ENCODE measurements at regions not wholly inside any gene's neighbourhood (a gene's known extent, or its start where the extent isn't known, plus 50 kb on each side); places are given as distances from the start of the nearest gene placed in this dataset.
"Not testable (repeated sequence)": the region's sequence is repeated elsewhere in the genome, so short reads cannot be mapped to it uniquely, and the experiment has no call there.

DNA sequence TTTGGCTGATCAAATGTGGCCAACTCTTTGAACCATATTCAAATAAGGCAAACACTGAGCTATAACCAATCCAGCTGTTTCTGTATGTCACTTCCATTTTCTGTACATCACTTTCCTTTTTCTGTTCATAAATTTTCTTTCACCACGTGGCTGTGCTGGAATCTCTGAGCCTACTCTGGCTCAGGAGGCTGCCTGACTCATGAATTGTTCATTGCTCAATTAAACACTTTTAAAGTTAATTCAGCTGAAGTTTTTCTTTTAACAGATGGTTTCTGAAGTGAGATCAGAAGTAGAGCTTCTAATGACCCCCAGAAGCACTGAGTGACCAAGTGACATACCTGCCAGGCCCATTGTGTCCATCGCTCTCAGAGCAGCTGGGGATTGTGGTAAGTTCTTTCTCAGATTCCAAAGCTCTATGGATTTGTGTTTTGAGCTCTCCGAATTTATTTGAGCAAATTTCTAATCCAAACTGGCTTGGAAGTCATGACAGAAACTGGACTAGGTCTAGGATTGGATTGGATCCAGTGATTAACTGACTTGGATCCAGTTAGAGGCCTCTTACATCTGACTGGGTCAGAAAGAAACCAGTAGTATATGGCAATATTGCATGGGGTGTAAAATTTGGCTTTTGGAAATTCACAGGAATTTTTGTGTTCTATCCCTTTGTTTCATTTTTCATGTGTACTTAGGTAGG, 121.2 kb upstream of the BANK1 start:
- no peak for DNase-seq (ENCODE audit: insufficient read length)
- no peak for TF ChIP-seq POLR2AphosphoS5 (IDR thresholded peaks at IDR 0.05; ENCODE audit: low read depth, low read length)
- TF ChIP-seq TAF1 (IDR thresholded peaks at IDR 0.05; ENCODE audit: borderline replicate concordance, low read depth, low read length) = no peak
- TF ChIP-seq POLR2A (IDR thresholded peaks at IDR 0.05; ENCODE audit: low read depth, low read length) = no peak
- FAIRE-seq = no peak

DNA sequence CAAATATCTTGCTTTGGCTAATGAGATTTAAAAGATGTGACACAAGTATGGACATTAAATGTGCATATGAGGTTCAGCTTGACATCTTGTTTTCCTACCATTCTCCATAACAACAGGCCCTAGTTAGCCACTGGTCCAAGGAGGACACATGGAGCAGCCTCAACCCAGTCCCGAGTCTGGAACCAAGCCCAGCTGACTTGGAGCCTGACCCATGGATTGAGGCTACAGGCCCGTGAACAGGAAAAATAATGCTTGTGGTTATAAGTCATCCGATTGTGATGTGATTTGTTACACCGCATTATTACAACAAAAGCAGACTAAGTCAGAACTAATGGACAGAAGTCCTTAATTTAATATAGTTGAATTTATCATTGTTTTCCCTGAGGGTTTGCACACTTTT, 123.2 kb upstream of the BANK1 start:
- FAIRE-seq (no peak), DNase-seq (ENCODE audit: insufficient read length) (no peak)
- no peak for TF ChIP-seq POLR2AphosphoS5 (IDR thresholded peaks at IDR 0.05; ENCODE audit: low read depth, low read length)
- no peak for TF ChIP-seq TAF1 (IDR thresholded peaks at IDR 0.05; ENCODE audit: borderline replicate concordance, low read depth, low read length)
- TF ChIP-seq POLR2A (IDR thresholded peaks at IDR 0.05; ENCODE audit: low read depth, low read length) = no peak

DNA sequence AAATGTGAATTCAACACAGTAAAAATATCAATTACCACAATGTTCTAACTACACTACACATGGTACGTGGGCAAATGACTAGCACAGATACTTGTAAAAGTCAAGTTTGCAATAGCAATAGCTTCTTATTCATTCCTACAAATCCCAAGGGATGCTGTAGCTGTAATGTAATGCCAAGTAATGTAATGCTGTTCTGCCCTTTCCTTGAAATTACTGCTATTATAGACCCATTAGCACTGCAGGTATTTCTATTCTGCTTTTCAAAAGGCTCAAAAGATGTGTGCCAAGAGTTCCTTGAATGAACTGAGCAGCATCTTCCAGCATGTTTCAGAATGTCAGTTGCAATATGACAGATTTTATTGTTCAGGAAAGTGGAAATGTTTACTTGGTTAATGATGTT, 129.9 kb upstream of the BANK1 start:
- FAIRE-seq = no peak
- no peak for DNase-seq (ENCODE audit: insufficient read length)
- TF ChIP-seq POLR2A (IDR thresholded peaks at IDR 0.05; ENCODE audit: low read depth, low read length) = no peak

DNA sequence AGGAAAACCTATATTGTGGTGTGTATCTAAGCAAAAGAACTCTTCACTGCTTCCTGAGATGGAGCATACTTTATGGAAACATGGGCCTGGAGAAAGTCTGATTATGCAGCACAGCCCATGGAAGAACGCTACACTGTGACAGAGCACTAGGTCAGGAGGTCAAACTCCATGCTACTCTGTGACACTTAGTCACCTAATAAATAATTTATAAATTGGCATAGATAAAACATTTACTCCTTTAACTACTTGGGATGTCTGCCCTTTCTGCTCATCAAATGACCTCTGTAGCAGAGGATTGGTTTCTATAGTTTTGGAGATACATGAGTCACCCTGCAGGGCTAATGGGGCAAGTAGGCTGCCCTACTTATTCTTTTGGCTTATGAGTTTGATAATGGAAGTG, 134.7 kb upstream of the BANK1 start:
- TF ChIP-seq TAF1 (IDR thresholded peaks at IDR 0.05; ENCODE audit: borderline replicate concordance, low read depth, low read length) (no peak), POLR2AphosphoS5 (IDR thresholded peaks at IDR 0.05; ENCODE audit: low read depth, low read length) (no peak), POLR2A (IDR thresholded peaks at IDR 0.05; ENCODE audit: low read depth, low read length) (no peak)
- FAIRE-seq = no peak
- no peak for DNase-seq (ENCODE audit: insufficient read length)

DNA sequence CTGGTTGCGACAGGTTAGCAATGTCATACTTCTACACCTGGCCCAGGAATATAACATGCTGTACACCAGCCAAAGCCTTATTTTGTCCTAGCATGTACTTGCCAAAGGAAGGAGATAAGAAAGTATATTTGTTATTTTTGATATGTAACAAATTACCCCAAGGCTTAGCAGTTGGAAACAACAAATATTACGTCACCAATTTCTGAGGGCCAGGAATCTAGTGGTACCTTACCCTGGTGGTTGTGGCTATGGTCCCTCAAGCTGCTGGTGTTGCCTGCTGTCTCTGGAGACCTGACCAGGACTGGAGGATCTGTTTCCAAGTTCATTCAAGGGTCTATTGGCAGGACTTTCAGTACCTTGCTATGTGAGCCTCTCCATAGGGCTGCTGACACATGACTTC, 135.5 kb upstream of the BANK1 start:
- no peak for DNase-seq (ENCODE audit: insufficient read length)
- no peak for TF ChIP-seq POLR2AphosphoS5 (IDR thresholded peaks at IDR 0.05; ENCODE audit: low read depth, low read length)
- no peak for TF ChIP-seq POLR2A (IDR thresholded peaks at IDR 0.05; ENCODE audit: low read depth, low read length)
- TF ChIP-seq TAF1 (IDR thresholded peaks at IDR 0.05; ENCODE audit: borderline replicate concordance, low read depth, low read length) = no peak
- FAIRE-seq = no peak

DNA sequence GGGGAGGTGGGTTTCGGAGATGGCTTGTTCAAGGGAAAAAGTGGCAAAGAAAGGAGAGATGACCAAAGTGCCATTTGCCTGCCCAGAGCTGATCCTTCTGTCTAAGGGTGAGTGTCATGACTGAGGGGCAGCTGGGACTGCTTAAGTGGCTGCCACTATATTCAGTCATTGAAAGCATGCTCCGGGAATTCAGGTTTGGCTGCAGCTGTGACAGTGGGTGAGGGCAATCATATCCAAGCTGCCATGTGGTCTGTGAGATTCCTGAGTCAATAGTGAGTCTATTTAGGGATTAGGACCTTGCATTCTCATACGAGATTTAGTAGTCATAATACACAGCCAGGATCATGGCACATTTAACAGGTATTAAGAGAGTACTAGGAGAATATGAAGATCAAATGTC, 138.8 kb upstream of the BANK1 start:
- FAIRE-seq (no peak), DNase-seq (ENCODE audit: insufficient read length) (no peak)
- TF ChIP-seq POLR2AphosphoS5 (IDR thresholded peaks at IDR 0.05; ENCODE audit: low read depth, low read length) (no peak), TAF1 (IDR thresholded peaks at IDR 0.05; ENCODE audit: borderline replicate concordance, low read depth, low read length) (no peak), POLR2A (IDR thresholded peaks at IDR 0.05; ENCODE audit: low read depth, low read length) (no peak)

DNA sequence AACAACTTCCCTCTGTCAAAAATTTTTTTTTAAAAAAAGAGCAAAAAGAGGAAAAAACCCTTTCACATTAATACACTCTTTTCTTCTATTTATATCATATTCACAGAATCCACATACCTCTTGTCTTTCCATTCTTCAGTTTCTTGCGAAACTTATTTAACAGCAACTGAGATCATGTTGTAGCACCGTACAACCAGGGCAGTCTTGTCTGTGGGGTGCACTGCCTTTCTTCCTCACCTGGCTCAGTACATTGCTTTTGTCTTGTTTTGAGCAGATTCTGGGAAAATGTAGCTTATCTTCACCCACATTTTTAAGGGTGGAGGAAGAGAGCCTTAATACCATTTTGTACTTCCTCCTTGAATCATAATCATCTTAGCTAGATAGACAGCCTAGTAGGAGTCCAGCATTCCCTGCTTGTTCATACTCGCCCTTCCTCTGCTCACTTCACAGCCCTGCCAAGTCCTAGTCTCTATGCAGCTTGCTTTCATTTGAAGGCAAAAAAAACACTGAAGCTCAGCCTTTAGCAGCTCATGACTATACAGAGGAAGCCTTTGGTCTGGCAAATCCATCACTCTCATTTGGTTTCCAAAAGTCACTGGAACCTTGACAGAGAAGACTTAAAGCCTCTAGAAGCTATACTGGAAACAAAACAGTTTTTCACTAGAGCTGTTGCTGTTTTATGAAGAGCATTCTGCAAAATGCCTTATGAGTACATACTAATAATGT, 140.6 kb upstream of the BANK1 start:
- no peak for TF ChIP-seq POLR2A (IDR thresholded peaks at IDR 0.05; ENCODE audit: low read depth, low read length)
- no peak for TF ChIP-seq POLR2AphosphoS5 (IDR thresholded peaks at IDR 0.05; ENCODE audit: low read depth, low read length)
- no peak for TF ChIP-seq TAF1 (IDR thresholded peaks at IDR 0.05; ENCODE audit: borderline replicate concordance, low read depth, low read length)

DNA sequence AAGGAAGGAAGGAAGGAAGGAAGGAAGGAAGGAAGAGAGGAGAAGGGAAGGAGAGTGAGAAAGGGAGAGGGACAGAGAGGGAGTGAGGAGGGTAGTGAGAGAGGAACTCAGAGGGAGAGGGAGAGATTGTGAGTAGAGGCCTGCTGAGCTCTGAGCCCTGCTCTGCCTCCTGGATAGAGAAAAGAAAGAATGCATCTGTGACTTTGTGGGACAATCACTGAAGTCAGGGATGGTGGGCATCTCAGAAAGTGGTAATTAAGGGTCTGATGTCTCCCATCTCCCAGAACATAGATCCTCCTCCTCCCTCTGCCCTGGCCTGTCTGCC, 142.9 kb upstream of the BANK1 start:
- DNase-seq (ENCODE audit: insufficient read length) (no peak), FAIRE-seq (no peak)
- no peak for TF ChIP-seq TAF1 (IDR thresholded peaks at IDR 0.05; ENCODE audit: borderline replicate concordance, low read depth, low read length)

More for the DNA sequence above, 140.6 kb upstream of the BANK1 start:
- FAIRE-seq = no peak
- no peak for DNase-seq (ENCODE audit: insufficient read length)

DNA sequence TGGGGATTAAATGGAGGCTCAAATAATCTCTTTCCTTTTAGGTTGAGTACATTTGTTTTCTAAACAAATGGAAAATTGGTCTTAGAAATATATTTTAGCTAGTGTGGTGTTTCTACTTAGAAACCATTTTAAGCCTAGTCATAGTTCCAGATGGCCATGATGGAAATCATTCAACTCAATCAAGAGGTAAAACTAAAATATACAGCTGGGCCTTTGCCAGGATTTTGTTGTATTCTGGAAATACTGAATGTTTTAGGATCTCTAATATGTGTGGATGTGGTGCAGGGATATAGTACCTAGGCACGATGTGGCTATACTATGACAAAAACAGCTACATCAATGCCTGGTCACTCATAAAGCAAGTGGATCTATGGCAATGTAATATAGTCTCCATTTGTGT, 146.0 kb upstream of the BANK1 start:
- TF ChIP-seq POLR2AphosphoS5 (IDR thresholded peaks at IDR 0.05; ENCODE audit: low read depth, low read length) = no peak
- no peak for TF ChIP-seq TAF1 (IDR thresholded peaks at IDR 0.05; ENCODE audit: borderline replicate concordance, low read depth, low read length)
- no peak for TF ChIP-seq POLR2A (IDR thresholded peaks at IDR 0.05; ENCODE audit: low read depth, low read length)
- FAIRE-seq = no peak

DNA sequence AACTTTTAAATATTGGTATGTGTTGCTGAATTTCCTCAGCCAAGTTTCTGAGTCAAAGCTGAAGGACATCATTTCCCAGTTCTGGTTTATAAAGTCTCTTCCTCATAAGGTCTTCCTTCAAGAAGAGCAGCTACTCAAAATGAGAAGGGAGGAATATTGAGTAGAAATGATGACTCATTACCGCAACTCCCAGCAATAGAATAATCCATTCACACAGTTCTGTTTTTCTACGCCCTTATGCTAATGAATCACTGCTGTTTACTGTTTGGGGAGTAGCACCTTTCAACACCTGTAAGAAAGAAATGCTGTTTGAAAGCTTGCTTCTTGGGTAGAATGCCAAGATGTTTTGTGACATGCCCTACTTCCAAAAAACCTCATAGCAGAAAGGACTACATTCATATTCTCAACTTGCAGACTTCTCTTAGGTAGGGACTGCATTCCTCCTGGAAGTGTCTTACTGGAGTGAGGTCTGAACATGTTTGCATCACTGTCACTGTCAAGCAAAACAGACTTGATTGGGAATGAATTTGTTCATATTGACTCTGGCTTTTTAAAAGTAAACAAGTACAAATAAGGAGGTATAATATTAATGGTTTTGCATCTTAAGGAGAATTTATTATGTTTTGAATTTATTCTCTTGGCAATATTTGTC, 147.2 kb upstream of the BANK1 start:
- FAIRE-seq = no peak
- DNase-seq (ENCODE audit: insufficient read length) = no peak

More for the DNA sequence above, 146.0 kb upstream of the BANK1 start:
- DNase-seq (ENCODE audit: insufficient read length) = no peak

DNA sequence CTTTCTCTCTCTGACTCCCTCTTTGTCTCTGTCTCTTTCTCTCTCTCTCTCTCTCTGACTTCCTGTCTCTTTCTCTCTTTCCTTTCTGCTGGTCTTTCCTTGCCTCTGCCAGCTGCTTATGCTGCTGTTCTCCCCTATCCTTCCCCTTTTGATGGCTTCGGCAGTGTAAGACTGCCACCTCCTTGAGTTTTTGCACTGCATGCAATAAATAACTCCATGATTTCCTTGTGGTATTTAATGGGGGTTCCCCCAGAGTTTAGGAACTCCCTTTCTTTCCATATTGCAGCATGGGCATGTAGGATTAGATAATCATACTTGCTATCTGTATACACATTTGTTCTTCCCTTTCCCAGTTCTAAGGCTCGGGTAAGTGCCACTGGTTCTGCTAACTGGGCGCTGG, 157.8 kb upstream of the BANK1 start:
- not testable (repeated sequence) for FAIRE-seq; DNase-seq (ENCODE audit: insufficient read length)

More for the DNA sequence above, 147.2 kb upstream of the BANK1 start:
- TF ChIP-seq POLR2A (IDR thresholded peaks at IDR 0.05; ENCODE audit: low read depth, low read length) (no peak), TAF1 (IDR thresholded peaks at IDR 0.05; ENCODE audit: borderline replicate concordance, low read depth, low read length) (no peak), POLR2AphosphoS5 (IDR thresholded peaks at IDR 0.05; ENCODE audit: low read depth, low read length) (no peak)

DNA sequence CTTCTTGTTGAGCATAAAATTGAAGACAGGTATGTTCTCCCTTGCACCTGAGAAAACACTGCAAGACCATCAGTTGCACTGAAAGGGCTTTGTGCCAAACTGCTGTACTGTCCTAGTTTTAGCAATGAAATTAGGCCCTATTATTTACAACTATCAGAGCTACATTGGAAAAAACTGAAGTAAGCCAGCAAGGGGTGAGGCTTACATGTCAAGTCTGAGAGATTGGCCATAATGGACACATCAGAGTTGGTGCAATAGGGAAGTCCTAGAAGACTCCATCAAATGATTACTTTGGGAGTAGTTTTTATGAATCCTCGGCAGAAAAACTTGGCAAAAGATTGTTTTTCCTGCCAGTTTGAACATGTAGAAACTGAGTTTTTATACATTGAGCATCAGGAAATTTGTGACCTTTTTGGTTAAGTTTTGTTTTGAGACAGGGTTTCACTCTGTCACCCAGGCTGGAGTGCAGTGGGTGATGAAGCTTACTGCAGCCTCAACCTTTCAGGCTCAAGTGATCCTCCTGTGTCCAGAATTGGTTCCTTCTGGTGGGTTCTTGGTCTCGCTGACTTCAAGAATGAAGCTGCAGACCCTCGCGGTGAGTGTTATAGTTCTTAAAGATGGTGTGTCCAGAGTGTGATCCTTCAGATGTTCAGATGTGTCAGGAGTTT, 160.1 kb upstream of the BANK1 start:
- no peak for TF ChIP-seq POLR2AphosphoS5 (IDR thresholded peaks at IDR 0.05; ENCODE audit: low read depth, low read length)
- no peak for TF ChIP-seq POLR2A (IDR thresholded peaks at IDR 0.05; ENCODE audit: low read depth, low read length)
- no peak for TF ChIP-seq TAF1 (IDR thresholded peaks at IDR 0.05; ENCODE audit: borderline replicate concordance, low read depth, low read length)
- FAIRE-seq (no peak), DNase-seq (ENCODE audit: insufficient read length) (no peak)

All from GM12892 (cell line).